DOHH2 (cell line): ENCODE measurements at regions not wholly inside any gene's neighbourhood (a gene's known extent, or its start where the extent isn't known, plus 50 kb on each side); places are given as distances from the start of the nearest gene placed in this dataset.

Experiments
- H3F3A ChIP-seq: fragments of 200-600 bp; sonication (generic), shearing (Covaris generic); 2 replicates; pipeline ENCODE4 v1.6.0; 2016; ENCODE audit warnings: antibody characterized with exemption, mild to moderate bottlenecking; ENCODE audit not compliant: control insufficient read depth, insufficient read depth
- H3K27ac ChIP-seq: fragments of 200-600 bp; sonication (generic); 2 replicates; pipeline ENCODE4 v1.5.1; 2014; ENCODE audit warnings: low read depth, mild to moderate bottlenecking, low read length, moderate library complexity
- H3K27me3 ChIP-seq: fragments of 200-600 bp; sonication (generic); 2 replicates; pipeline ENCODE4 v1.6.1; 2014; ENCODE audit warnings: mild to moderate bottlenecking, low read length, mixed read lengths; ENCODE audit not compliant: control insufficient read depth
- H3K36me3 ChIP-seq: fragments of 200-600 bp; sonication (generic); 2 replicates; pipeline ENCODE4 v1.6.1; 2014; ENCODE audit warnings: mild to moderate bottlenecking, low read length, moderate library complexity, mixed read lengths; ENCODE audit not compliant: control insufficient read depth
- H3K4me1 ChIP-seq: fragments of 200-600 bp; sonication (generic); 2 replicates; pipeline ENCODE4 v1.6.1; 2014; ENCODE audit warnings: mild to moderate bottlenecking, low read length, mixed read lengths; ENCODE audit not compliant: control insufficient read depth
- H3K4me2 ChIP-seq: fragments of 200-600 bp; sonication (generic); 2 replicates; pipeline ENCODE4 v1.6.0; 2014; ENCODE audit warnings: mild to moderate bottlenecking, low read length, moderate library complexity
- H3K4me3 ChIP-seq: fragments of 200-600 bp; sonication (generic); 2 replicates; pipeline ENCODE4 v1.5.1; 2014; ENCODE audit warnings: mild to moderate bottlenecking, low read length, mixed read lengths
- H3K79me2 ChIP-seq: fragments of 200-600 bp; sonication (generic); 2 replicates; pipeline ENCODE4 v1.6.1; 2014; ENCODE audit warnings: mild to moderate bottlenecking, low read length, mixed read lengths; ENCODE audit not compliant: control insufficient read depth
- H3K9me2 ChIP-seq: fragments of 200-600 bp; sonication (generic); replicated peaks from 2 replicates; pipeline ENCODE4 v1.6.1; 2014; ENCODE audit warnings: mild to moderate bottlenecking, low read length, mixed read lengths; ENCODE audit not compliant: control insufficient read depth
- H3K9me3 ChIP-seq: fragments of 200-600 bp; sonication (generic); 2 replicates; pipeline ENCODE4 v1.6.1; 2014; ENCODE audit warnings: antibody characterized with exemption, low read length, mixed read lengths; ENCODE audit not compliant: control insufficient read depth, insufficient read depth
- H4K20me1 ChIP-seq: fragments of 200-600 bp; sonication (generic); 2 replicates; pipeline ENCODE4 v1.6.0; 2014; ENCODE audit warnings: low read depth, mild to moderate bottlenecking, antibody characterized with exemption, low read length, moderate library complexity; ENCODE audit not compliant: control insufficient read depth, insufficient read depth
- CTCF ChIP-seq: fragments of 200-600 bp; sonication (generic); IDR thresholded peaks from one replicate; pipeline ENCODE4 v1.5.1; 2014; ENCODE audit warnings: antibody characterized with exemption, mild to moderate bottlenecking, low read depth, low read length; ENCODE audit not compliant: poor library complexity, severe bottlenecking
- EZH2phosphoT487 ChIP-seq: fragments of 200-600 bp; sonication (generic); IDR thresholded peaks from 2 replicates; pipeline ENCODE4 v1.6.1; 2017; ENCODE audit warnings: borderline replicate concordance, mild to moderate bottlenecking, antibody characterized with exemption, low read length, moderate library complexity, mixed read lengths

GRCh38 chr12:105921055-105921454, 217.7 kb downstream of the NUAK1 start:
- no peaks in the 10 kb centered on the region for H3K4me1 ChIP-seq
- H3K36me3 ChIP-seq: no peaks in the 10 kb centered on the region
- no peaks in the 10 kb centered on the region for H3K9me2 ChIP-seq
- no peak overlapping the region for H3K4me2 ChIP-seq
- no peaks in the 10 kb centered on the region for H3K27me3 ChIP-seq
- no peak overlapping the region for H3K4me3 ChIP-seq
- no peaks in the 10 kb centered on the region for H4K20me1 ChIP-seq
- no peaks in the 10 kb centered on the region for H3K79me2 ChIP-seq
- H3K27ac ChIP-seq: no peak overlapping the region
- TF ChIP-seq CTCF (no peak), EZH2phosphoT487 (no peak)
- no peaks in the 10 kb centered on the region for H3F3A ChIP-seq
- no peaks in the 10 kb centered on the region for H3K9me3 ChIP-seq

- Histone ChIP-seq H3F3A (no peaks in the 10 kb centered on the region), H3K27ac (no peak overlapping the region), H4K20me1 (no peaks in the 10 kb centered on the region), H3K9me3 (peaks cover 2% of the 10 kb centered on the region; the same call in 1 of the 2 replicates), H3K4me3 (no peak overlapping the region), H3K4me1 (no peaks in the 10 kb centered on the region), H3K36me3 (no peaks in the 10 kb centered on the region), H3K27me3 (no peaks in the 10 kb centered on the region), H3K79me2 (no peaks in the 10 kb centered on the region), H3K9me2 (no peaks in the 10 kb centered on the region), H3K4me2 (no peak overlapping the region)
- TF ChIP-seq CTCF (no peak), EZH2phosphoT487 (no peak)
These were observed 216.7 kb downstream of the NUAK1 start for GRCh38 chr12:105921872-105922669.

GRCh38 chr12:105922670-105923102, 216.1 kb downstream of the NUAK1 start:
- TF ChIP-seq CTCF (no peak), EZH2phosphoT487 (no peak)
- Histone ChIP-seq H3F3A (no peaks in the 10 kb centered on the region), H3K36me3 (no peaks in the 10 kb centered on the region), H3K4me3 (no peak overlapping the region), H3K9me3 (peaks cover 2% of the 10 kb centered on the region; the same call in 1 of the 2 replicates), H3K9me2 (no peaks in the 10 kb centered on the region), H3K27me3 (no peaks in the 10 kb centered on the region), H4K20me1 (no peaks in the 10 kb centered on the region), H3K27ac (no peak overlapping the region), H3K4me1 (no peaks in the 10 kb centered on the region), H3K4me2 (no peak overlapping the region), H3K79me2 (no peaks in the 10 kb centered on the region)
